ENCODE measurements at regions not wholly inside any gene's neighbourhood (a gene's known extent, or its start where the extent isn't known, plus 50 kb on each side); places are given as distances from the start of the nearest gene placed in this dataset.

DNA sequence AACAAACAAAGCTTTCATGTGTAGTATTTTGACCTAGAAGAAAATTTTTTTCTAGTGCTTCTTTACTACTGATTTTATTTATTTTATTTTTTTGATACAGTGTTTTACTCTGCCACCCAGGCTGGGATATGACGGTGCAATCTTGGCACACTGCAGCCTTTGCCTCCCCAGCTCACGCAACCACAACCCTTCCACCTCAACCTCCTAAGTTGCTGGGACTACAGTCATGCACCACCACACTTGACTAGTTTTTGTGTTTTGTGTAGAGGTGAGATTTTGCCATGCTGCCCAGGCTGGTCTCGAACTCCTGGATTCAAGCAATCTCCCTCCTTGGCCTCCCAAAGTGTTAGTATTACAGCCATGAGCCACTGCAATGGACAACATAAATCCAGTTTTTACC, 1234.0 kb downstream of the CDY2B start:
- TF ChIP-seq, protein P1, sequence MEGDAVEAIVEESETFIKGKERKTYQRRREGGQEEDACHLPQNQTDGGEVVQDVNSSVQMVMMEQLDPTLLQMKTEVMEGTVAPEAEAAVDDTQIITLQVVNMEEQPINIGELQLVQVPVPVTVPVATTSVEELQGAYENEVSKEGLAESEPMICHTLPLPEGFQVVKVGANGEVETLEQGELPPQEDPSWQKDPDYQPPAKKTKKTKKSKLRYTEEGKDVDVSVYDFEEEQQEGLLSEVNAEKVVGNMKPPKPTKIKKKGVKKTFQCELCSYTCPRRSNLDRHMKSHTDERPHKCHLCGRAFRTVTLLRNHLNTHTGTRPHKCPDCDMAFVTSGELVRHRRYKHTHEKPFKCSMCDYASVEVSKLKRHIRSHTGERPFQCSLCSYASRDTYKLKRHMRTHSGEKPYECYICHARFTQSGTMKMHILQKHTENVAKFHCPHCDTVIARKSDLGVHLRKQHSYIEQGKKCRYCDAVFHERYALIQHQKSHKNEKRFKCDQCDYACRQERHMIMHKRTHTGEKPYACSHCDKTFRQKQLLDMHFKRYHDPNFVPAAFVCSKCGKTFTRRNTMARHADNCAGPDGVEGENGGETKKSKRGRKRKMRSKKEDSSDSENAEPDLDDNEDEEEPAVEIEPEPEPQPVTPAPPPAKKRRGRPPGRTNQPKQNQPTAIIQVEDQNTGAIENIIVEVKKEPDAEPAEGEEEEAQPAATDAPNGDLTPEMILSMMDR (IDR thresholded peaks at IDR 0.05): no peak
- no peak for TF ChIP-seq EZH2 (IDR thresholded peaks at IDR 0.05; ENCODE audit: borderline replicate concordance, insufficient read depth, low read depth, low read length, poor library complexity, severe bottlenecking)
